ENCODE measurements at regions not wholly inside any gene's neighbourhood (a gene's known extent, or its start where the extent isn't known, plus 50 kb on each side); places are given as distances from the start of the nearest gene placed in this dataset.
"Not testable (repeated sequence)": the region's sequence is repeated elsewhere in the genome, so short reads cannot be mapped to it uniquely, and the experiment has no call there.

DNA sequence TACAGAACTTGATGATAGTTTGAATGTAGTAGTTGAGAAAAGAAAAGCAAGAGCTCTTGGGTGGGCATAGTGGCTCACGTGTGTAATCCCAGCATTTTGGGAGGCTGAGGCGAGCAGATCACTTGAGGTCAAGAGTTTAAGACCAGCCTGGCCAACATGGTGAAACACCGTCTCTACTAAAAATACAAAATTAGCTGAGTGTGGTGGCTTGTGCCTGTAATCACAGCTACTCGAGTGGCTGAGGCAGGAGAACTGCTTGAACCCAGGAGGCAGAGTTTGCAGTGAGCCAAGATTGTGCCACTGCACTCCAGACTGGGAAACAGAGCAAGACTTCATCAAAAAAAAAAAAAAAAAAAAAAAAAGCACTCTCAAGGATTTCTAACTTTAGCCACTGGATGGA is 900.2 kb upstream of the WWC1 start:
- not testable (repeated sequence) for DNase-seq (ENCODE audit: low read depth in 2 of 2)

DNA sequence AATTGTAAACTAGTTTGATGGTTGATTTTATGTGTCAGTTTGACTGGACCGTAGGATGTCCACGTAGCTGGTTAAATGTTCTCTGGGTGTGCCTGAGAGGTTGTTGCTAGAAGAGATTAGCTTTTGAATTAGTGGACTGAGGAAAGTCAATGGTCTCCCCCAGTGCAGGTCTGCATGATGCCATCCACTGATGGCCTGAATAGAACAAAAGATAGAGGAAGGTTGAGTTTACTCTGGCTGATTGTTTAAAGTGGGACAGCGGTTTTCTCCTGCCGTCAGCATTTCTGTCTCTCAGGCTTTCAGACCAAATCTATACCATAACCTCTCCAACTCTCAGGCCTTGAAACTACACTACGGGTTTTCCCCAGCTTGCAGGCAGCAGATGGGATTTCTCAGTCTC is 899.2 kb upstream of the WWC1 start:
- DNase-seq (ENCODE audit: low read depth in 2 of 2): no peak

DNA sequence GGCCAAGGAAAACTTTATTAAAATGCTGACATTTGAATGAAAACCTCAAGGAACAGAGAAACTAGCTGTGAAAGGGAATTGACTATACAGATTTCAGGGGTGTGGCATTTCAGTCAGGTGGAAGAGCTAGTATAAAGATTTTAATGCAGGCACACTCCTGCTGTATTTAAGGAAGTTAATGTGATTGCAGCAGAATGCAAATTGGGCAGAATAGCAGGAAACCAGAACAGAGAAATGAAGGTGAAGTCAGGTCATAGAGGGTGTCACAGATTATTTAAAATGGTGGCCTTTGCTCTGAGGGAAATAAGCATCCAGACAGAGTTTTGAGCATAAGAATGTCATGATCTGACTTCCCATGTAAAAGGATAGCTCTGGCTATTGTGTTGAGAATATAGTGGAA is 898.1 kb upstream of the WWC1 start:
- no peak for DNase-seq (ENCODE audit: low read depth in 2 of 2)

DNA sequence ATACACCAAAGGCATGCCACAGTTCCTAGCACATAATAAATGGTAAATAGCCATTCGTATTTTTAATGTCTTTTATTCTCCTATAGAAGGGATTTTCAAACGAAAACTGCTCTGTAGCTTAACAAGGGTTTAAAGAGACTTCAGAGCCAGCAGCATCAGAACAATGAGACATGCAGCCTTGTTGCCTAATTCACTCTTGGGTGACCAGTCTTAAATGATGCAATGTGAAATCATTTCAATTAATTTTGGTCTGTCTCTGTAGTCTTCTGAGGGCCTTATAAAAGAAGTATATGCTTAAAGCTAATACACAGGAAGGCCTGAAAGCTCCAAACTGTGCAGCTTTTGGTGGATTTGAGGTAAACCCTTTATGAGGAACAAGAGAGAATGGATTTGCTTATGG is 888.8 kb upstream of the WWC1 start:
- DNase-seq (ENCODE audit: low read depth in 2 of 2): no peak

DNA sequence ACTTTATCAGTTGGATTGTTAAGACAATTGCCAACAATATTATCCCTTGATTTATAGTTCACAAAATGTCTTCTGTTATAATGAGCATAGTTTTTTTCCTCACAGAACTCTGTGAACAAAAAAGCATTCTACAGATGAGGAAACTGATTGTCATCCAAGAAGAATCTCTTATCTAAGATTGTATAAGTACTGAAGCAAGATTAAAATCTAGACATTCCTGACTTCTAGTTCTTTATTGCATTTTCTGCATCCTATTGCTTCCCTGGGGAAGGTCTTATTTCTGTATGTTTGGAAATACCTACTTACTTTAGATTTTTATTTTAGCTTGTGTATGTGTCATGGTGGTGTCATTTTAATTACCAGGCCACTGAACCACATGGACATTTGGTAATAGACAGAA is 884.9 kb upstream of the WWC1 start:
- DNase-seq (ENCODE audit: low read depth in 2 of 2): no peak

DNA sequence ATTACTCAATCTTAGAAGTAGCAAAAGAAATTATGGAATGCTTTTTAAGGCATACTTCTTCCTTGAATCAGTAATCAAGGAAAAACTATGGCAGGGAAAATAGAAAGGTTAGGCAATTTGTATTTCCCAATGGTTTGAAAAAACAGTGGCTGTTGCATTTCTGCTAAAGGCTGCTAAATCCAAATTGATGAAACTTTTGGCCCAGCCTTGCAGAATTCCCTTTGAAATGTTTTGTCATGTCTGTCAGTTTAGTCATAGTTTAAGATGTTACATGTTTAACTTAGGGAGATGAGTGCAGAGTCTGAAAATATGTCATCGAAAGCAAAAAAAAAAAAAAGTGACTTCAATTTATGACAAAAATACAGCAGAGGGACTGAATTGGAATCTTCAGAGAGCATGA is 878.9 kb upstream of the WWC1 start:
- DNase-seq (ENCODE audit: low read depth in 2 of 2): no peak

DNA sequence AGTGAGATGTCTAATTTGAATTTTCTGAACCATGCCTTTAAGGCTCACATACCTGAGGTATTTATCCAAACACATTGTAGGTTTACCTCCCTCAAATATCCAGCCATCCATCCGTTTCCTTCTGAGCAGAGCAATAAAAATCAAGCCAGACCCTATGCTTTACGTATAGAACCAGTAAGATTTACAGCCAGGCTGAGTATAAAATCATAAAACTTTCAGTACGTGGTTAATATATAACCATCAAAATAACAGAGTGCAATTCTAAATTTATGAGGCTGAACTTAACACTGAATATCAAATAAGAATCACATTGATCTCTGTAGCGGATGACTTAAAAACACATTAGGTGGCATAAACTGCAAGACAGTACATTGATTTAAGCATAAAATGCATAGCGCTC is 877.9 kb upstream of the WWC1 start:
- no peak for DNase-seq (ENCODE audit: low read depth in 2 of 2)

DNA sequence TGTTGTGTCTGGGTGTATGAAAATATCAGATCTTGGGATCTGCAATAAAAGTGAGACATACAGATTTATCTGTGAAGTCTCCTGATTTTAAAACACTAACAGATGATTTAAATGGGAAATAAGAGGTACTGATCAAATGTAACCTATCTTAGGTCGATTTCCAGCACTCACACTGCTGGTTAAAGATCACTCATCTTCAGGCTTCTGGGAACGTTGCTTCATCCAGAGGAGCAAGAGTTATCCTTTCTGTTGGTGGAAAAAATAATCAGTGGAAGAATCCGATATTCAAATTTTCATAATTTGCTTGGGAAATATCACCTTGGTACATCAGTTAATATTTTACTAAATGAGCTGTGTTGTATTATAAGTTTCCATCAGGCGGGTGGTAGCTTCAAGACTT is 876.8 kb upstream of the WWC1 start:
- DNase-seq (ENCODE audit: low read depth in 2 of 2): no peak

DNA sequence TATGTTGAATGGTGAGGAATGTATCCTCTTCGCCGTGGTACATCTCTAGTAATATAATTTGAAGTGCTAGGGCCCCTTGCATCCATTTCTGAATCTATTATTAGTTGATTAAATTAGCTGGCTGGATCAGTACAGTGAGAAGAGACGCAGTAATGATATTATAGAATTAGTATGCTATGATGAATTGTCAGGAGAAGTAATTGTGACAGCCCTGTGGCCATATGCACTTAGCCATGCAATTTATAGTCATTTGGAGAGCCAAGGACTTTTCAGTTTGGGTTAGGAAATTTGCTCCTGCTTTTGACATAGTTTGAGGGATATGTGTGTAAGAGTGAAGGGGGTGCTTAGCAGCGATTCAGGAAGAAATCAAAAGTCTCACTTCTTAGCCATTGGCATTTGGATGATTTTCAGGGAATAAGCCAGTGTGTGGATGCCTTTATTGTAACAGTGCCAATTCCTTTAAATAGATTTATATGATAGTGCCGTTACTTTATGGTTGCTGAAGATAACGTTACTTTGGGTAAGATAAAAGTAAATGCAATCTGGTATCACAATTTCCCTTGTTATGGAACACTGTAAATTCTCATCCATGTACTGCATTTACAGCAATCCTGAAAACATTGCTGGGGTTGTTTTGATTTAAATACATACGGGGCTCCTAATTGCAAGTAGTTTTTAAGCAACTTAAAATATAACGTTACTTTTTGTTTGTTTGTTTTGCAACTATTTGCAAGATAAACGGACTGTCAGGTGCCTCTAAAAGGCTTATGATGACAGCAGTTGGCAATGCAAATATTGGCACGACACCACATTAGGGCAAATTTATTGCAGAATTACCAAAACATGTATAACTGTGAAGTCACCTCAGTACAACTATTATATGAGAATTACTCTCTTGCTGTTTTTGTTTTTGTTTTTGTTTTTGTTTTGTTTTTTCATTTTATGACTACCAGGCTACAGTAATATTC is 875.4 kb upstream of the WWC1 start:
- no peak for DNase-seq (ENCODE audit: low read depth in 2 of 2)

DNA sequence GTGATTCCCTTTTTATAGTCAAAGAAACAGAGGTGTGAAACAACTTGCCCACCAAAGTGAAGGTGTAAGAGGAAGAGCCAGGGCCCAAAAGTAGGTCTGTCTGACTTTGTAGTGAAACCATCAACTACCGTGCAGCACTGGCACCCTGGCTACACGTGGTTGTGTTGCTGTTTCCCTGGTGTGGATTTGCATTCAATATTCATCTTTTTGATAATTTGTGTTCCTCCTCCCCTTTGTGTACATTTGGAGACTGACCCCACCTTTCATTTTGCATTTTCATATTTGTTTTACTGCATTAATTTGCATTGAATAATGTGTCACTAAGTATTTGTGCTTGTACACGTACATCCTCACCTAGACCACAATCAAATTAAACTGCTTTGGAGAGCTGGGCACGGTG is 873.8 kb upstream of the WWC1 start:
- no peak for DNase-seq (ENCODE audit: low read depth in 2 of 2)

DNA sequence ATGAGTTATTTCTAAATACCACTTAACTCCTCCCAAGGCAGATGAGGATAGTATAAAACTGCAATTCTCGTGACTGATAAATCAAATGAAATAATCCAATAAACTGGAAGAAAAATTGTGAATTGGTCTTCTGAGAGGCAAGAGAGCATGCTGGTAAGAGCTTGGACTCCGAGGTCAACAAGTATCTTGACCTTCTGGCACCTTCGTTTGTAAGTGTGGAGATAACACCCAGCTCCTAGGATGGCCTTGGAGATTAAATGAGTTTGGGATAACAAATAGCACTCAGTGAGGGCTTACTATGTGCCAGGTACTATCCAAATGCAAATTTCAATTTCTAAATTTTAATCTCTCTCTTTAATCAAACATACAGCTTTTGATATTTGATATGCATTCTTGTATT is 866.3 kb upstream of the WWC1 start:
- DNase-seq (ENCODE audit: low read depth in 2 of 2): no peak

DNA sequence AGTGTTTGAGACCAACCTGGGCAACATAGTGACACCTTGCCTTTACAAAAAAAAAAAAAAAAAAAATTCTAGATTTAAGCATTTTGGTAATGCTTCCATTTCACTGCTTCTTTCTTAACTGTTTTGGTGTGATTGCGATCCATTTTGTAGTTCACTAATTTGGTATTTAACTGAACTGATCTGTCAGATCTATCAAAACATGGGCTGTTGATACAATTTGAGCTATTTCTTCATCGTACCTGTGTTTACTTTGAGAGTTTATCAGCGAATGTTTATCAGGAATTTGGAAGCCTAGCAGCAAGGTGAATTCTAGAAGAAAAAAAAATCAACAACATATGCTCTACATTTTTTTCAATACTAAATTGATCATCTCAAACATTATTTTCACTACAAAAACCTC is 864.9 kb upstream of the WWC1 start:
- DNase-seq (ENCODE audit: low read depth in 2 of 2): no peak

DNA sequence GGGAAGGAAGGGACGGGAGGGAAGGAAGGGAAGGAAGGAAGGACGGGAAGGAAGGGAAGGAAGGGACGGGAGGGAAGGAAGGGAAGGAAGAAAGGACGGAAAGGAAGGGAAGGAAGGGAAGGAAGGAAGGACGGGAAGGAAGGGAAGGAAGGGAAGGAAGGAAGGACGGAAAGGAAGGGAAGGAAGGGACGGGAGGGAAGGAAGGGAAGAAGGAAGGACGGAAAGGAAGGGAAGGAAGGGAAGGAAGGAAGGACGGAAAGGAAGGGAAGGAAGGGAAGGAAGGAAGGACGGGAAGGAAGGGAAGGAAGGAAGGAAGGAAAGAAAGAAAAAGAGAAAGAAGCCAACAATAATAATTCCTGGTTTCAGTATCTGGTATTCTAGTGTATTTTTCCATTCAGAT is 863.8 kb upstream of the WWC1 start:
- not testable (repeated sequence) for DNase-seq (ENCODE audit: low read depth in 2 of 2)

DNA sequence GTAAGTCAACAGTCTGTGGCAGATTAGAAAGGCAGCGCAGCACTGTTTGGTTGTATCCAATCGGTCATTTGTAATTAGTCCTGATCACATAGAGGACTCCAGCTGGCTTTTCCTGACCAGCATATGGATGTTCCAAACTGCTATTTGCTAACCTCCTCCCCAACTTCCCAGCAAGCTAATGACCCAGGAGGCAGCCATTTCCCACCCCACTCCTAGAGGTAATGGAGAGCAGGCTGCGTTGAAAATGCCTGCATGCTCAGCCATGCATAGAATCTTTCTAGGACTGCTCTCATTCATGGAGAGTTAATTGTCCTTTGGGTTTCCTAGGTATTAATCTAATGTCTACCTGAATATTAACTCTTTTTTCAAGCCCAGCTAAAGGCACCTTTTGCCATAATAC is 850.6 kb upstream of the WWC1 start:
- DNase-seq (ENCODE audit: low read depth in 2 of 2): no peak

DNA sequence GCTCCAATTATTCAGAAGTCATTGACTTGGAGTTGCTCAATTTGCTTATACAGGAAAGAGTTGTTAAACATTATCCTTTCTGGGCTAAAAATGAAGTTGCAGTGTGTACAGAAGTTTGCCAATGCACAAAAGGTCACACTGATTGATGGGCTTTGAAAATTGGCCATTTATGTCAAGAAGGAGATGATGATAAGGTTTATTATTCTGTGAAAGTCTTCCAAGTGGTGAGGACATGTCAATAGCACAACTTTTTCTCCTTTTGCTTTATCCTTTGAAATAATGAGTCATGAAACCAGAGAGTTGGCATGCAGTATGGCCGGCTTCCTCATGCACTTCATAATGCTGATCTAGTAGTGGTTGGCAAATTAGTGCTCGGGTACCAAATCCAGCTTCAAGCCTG is 848.5 kb upstream of the WWC1 start:
- no peak for DNase-seq (ENCODE audit: low read depth in 2 of 2)

DNA sequence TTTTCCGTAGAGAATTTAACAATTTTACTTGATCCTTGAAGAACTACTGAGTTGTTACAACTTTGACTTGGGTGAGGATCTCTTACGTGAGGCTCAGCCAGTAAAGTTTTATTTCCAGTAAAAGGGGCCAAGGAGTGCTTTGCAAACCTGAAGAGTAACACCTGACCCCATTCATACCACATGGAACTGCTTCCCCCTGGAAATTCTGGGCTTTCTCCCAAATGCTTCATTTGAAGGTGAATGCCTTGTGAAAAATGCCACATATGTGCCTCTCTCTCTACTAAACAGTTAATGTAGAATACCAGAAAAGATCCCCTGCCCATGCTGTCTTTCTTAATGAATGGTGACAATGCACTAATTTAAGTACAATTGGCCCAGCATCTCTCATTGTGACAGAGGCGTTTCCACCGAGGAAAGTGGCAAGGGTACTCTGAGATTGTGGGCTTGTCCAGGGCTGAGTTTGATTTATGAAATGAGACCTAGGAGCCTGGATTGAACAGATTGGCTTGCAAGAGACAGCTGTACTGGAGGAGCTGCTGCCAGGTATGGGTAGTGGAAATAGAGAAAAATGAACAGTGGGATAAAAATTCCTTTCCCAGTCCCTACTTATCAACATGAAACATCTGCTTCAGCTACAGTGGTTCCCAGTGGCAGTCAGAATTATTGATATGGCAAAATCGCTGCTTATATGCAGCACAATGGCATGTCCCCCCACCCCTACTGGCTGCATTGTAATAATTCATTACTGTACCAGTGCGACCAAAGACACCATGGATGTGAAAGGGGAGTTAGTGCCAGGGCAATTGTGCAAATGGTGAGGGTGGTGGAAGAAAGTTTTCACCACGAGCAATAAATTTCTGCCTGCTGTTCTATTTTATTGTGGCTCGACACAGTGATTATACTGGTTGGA is 843.7 kb upstream of the WWC1 start:
- DNase-seq (ENCODE audit: low read depth in 2 of 2): no peak

DNA sequence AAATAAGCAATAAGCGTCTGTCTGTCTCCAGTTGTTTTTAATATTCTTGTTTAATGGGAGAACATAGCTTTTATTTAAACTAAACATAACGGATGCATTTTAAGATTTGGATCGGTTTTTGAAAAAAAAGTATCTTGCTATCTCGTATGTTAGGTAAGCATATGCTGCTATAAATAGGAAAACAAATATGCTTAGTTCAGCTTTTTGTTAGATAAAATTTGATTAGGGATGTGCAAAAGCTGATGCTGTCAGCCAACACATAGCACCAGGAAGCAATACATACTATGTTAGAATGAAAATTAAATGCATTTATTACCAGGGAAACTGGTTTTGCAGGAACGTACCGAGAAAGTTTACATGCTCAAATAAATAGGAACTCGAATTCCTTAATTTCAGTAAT is 843.1 kb upstream of the WWC1 start:
- no peak for DNase-seq (ENCODE audit: low read depth in 2 of 2)

DNA sequence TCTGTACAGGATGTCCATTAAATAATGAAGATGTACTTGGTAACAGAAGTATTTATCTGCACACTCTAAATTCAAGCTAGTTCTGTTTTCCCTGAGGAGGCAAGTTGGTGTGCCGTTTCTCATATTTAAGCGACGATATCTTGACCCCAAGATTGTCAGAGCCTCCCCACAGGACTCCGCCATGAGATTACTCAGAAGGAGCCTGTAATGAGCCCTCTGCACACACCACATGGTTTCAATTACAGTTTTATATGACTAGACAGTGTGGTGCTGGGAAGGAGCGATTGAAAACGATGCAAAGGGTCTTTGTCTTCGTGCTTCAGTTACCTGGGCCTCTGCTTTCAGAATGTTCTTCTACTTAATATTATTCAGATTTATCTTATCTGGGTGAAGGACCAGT is 840.4 kb upstream of the WWC1 start:
- no peak for DNase-seq (ENCODE audit: low read depth in 2 of 2)

DNA sequence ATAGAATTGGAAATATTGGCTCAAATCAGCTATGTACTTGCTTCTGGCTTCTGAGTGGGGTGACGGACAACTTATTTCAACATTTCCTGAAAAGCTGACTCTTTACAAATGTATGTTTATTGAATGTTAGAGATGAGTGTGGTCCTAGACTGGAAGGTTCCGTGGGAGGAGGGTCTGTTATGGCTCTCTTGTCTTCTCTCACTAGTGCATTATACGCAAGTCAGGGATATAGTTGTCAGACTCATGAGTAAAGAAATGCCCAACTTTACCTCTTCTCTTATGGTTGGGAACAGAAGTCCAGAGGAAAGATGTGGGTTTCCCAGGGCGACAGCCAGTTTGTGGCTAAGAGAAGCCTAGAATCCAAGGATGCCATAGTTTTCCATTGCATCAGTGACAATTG is 839.3 kb upstream of the WWC1 start:
- no peak for DNase-seq (ENCODE audit: low read depth in 2 of 2)

DNA sequence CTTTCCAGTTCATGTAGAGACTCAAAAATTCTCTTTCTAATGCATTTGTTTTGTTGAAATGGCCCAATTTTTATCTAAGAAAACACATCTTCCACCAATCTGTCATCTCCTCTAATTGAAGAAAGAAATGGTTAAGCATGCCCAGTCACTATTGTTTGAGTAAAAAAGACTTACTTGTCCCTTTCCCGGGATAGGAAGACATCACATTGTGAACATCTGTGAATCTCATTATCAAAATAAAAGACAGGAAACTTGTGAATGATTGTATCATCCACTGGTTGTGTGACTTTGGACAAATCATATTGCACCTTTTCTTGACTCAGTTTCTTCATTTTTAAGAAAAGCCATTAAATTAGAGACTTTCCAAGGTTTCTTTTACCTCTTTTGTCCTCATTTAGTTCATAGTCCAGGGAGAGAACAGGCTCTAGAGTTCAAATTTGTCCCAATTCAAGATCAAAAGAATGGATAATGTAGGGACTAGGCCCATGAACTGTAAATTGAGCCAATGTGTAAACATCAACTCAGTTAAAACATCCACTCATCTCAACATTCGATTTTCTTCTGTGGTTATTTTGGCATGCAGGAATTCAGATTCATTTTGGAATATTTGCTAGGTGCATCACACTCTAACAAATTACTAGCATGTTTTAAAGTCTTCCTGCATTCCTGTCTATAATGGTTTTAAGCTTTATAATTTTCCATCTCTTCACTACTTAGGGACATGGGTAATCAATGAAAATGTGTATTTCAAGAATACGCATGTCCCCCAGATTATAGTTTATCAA is 838.0 kb upstream of the WWC1 start:
- no peak for DNase-seq (ENCODE audit: low read depth in 2 of 2)

DNA sequence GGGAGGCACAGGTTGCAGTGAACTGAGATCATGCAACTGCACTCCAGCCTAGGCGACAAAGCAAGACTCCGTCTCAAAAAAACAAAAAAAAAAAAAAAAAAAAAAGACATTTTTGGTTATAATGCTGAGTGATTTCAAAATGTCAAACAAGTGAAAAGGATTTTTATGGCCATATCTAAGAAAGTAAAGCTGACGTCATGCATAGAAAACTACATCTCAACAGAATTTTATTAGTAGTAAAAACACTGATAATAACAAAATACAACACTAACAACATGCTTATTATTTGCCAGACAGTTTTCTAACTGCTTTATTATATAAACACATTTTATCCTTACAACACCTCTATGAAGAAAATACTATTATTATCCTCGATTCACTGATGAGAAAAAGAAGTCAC is 833.0 kb upstream of the WWC1 start:
- no peak for DNase-seq (ENCODE audit: low read depth in 2 of 2)

DNA sequence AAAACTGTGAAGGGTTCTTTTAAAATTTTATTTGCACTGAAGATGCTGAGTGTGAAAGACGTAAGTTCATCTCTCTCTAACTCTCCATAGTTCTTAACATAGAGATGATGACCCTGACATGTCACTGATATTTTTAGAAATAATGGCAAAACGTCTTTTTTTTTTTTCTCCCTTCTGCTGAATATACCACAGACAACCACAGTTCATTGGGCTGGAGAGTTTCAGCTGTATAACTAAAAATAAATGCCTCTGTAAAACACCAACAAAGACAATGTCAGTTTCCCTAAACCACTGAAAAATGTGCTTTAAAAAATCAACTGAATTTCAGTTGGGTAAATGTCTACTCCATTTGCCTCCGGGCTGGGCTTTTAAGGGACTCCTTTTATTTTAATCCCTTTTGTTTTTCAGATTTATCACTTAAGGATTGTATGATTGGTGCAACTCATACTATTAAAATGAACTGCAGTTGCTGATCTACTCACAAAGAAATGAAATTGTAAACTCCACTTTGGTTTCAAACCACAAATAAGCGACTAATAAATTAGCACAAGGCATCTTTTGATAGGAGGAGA is 830.9 kb upstream of the WWC1 start:
- no peak for DNase-seq (ENCODE audit: low read depth in 2 of 2)

All from activated CD4-positive, alpha-beta T cell treated with anti-CD3 and anti-CD28 coated beads for 24 hours (primary cell).